Uterus (tissue), 3 donors: ENCODE measurements at regions not wholly inside any gene's neighbourhood (a gene's known extent, or its start where the extent isn't known, plus 50 kb on each side); places are given as distances from the start of the nearest gene placed in this dataset.
A peak's percentile ranks its signal among the peaks of the same experiment; 100 is the strongest.

Experiments
- DNase-seq, 2 donors: peaks; one replicate each; pipeline ENCODE4 v3.0.0-alpha.2; 2019 to 2020
- H3K27ac ChIP-seq, 2 donors: fragments of 200-600 bp; sonication (generic); 1 replicate in 1 of 2; 2 replicates in 1 of 2; pipeline ENCODE4 v1.5.1; 2016 to 2018
- H3K27me3 ChIP-seq, 2 donors: fragments of 200-600 bp; sonication (generic); one replicate each; pipeline ENCODE4 v1.5.1; 2018 to 2019; ENCODE audit warnings: control low read depth in 1 of 2
- H3K36me3 ChIP-seq, 2 donors: fragments of 200-600 bp; sonication (generic); one replicate each; pipeline ENCODE4 v1.5.1; 2019; ENCODE audit warnings: control low read depth in 1 of 2
- H3K4me1 ChIP-seq, 2 donors: fragments of 200-600 bp; sonication (generic); one replicate each; pipeline ENCODE4 v1.5.1; 2018 to 2019; ENCODE audit warnings: control low read depth in 1 of 2
- H3K4me3 ChIP-seq, 2 donors: fragments of 200-600 bp; sonication (generic); 1 replicate in 1 of 2; 2 replicates in 1 of 2; pipeline ENCODE4 v1.5.1; 2018 to 2019; ENCODE audit warnings: mild to moderate bottlenecking in 1 of 2
- H3K9me3 ChIP-seq, 2 donors: fragments of 200-600 bp; sonication (generic); one replicate each; pipeline ENCODE4 v1.5.1; 2019; ENCODE audit warnings: control low read depth in 1 of 2
- POLR2A ChIP-seq, 2 donors: fragments of 450-650 bp; IDR thresholded peaks; one replicate each; pipeline ENCODE4 v1.6.1; 2016; ENCODE audit warnings: antibody characterized with exemption in 2 of 2, mild to moderate bottlenecking in 1 of 2, moderate library complexity in 1 of 2
- intact Hi-C: fragments of 100-400 bp; cut with DNase I; formaldehyde crosslinking; loops from one replicate; pipeline ENCODE4 v1.15.1; 2023; ENCODE audit warnings: low total_unique reads
- TF ChIP-seq, protein P1 (sequence below), 4 experiments: fragments of 200-600 bp in 2 of 4; fragments of 450-650 bp in 2 of 4; sonication (generic) in 2 of 4; IDR thresholded peaks; one replicate each; pipeline ENCODE4 v1.5.1; 2016 to 2019; ENCODE audit warnings: antibody characterized with exemption in 4 of 4, mild to moderate bottlenecking in 2 of 4, moderate library complexity in 1 of 4
- donor health status: DM: yes; HTN: yes; CAD: no.

DNA sequence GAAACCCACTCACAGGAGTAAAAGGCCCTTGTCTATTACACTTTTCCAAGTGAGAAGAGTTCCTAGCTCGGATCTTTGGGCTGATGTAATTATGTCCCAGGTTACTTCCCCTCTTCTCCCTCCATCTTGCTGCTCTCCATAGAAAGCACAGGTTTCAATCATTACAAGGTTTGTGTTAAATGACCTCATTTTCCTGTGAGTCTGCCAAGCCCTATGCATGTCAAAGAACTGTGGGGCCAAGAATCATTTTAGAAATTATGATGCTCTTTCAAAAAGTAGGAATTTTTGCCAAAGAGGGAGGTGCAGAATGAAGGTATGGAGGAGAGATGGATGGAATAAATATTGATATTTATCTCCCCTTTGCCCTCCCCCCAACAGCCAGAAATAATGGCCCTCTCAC is 129.3 kb upstream of the TPM1 start:
- intact Hi-C loops: no loop called here
- no peak overlapping the region for H3K4me3 ChIP-seq
- no peak for TF ChIP-seq POLR2A (IDR thresholded peaks at IDR 0.05)
- TF ChIP-seq, protein P1, sequence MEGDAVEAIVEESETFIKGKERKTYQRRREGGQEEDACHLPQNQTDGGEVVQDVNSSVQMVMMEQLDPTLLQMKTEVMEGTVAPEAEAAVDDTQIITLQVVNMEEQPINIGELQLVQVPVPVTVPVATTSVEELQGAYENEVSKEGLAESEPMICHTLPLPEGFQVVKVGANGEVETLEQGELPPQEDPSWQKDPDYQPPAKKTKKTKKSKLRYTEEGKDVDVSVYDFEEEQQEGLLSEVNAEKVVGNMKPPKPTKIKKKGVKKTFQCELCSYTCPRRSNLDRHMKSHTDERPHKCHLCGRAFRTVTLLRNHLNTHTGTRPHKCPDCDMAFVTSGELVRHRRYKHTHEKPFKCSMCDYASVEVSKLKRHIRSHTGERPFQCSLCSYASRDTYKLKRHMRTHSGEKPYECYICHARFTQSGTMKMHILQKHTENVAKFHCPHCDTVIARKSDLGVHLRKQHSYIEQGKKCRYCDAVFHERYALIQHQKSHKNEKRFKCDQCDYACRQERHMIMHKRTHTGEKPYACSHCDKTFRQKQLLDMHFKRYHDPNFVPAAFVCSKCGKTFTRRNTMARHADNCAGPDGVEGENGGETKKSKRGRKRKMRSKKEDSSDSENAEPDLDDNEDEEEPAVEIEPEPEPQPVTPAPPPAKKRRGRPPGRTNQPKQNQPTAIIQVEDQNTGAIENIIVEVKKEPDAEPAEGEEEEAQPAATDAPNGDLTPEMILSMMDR (IDR thresholded peaks at IDR 0.05): no peak
- H3K4me1 ChIP-seq: no peaks in the 10 kb centered on the region
- H3K27me3 ChIP-seq: no peaks in the 10 kb centered on the region
- no peaks in the 10 kb centered on the region for H3K36me3 ChIP-seq
- peak overlapping the region in 1 of 2 donors; percentile 7 for H3K27ac ChIP-seq
- DNase-seq: no peak
- no peaks in the 10 kb centered on the region for H3K9me3 ChIP-seq

DNA sequence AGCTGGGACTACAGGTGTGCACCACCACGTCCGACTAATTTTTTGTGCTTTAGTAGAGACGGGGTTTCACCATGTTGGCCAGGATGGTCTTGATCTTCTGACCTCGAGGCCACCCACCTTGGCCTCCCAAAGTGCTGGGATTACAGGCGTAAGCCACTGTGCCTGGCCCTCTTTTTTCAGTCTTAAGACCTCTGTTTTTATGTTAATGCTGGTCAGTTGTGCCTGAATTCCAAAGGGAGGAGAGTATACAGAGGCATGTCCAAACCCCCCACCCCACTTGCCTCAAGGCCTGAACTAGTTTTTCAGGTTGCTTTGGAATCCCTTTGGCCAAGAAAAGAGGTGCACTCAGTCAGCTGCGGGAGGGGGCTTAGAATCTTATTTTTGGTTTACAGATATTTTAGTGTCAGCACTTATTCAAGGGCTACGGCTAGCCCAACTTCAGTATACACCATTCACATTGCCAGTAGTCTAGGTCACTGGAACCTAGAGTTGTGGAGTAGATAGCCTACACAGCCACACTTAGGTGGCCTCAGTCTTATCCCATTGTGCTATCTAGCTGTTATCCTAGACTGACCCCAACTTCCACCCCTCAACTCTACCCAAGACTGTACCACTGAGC is 128.0 kb upstream of the TPM1 start:
- Histone ChIP-seq H3K27me3 (no peaks in the 10 kb centered on the region), H3K9me3 (no peaks in the 10 kb centered on the region), H3K36me3 (no peaks in the 10 kb centered on the region), H3K4me3 (no peak overlapping the region), H3K27ac (no peak overlapping the region), H3K4me1 (no peaks in the 10 kb centered on the region)
- intact Hi-C loops: no loop called here
- DNase-seq: no peak
- TF ChIP-seq, protein P1 (IDR thresholded peaks at IDR 0.05): no peak

GRCh38 chr15:62920682-62921502 is 121.7 kb upstream of the TPM1 start:
- H3K9me3 ChIP-seq: no peaks in the 10 kb centered on the region
- DNase-seq: peak; percentile 29 to 63
- no peaks in the 10 kb centered on the region for H3K4me1 ChIP-seq
- intact Hi-C loops: no loop called here
- H3K36me3 ChIP-seq: no peaks in the 10 kb centered on the region
- TF ChIP-seq, protein P1 (IDR thresholded peaks at IDR 0.05): no peak
- TF ChIP-seq POLR2A (IDR thresholded peaks at IDR 0.05): no peak
- peak overlapping the region; percentile 16 to 41 for H3K27ac ChIP-seq
- no peaks in the 10 kb centered on the region for H3K27me3 ChIP-seq
- no peak overlapping the region for H3K4me3 ChIP-seq

DNA sequence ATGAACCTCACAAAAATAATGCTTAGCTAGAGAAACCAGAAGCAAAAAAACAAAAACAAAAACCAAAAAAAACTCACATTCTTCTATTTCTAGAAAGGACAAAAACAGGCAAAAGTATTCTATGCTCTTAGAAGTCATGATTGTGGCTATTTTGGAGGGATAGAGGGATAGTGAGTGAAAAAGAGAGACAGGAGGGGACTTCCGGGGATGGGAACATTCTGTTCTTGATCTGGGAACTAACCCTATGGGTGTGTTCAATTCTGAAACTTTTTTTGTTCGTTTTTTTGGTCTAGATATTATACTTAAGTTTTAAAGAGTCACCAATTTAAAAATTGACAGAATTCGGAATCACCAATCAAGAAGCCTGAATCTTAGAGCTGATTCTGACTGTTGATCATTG is 120.0 kb upstream of the TPM1 start:
- Histone ChIP-seq H3K9me3 (no peaks in the 10 kb centered on the region), H3K4me1 (no peaks in the 10 kb centered on the region), H3K27ac (no peak overlapping the region), H3K4me3 (no peak overlapping the region), H3K36me3 (no peaks in the 10 kb centered on the region), H3K27me3 (no peaks in the 10 kb centered on the region)
- intact Hi-C loops: no loop called here
- TF ChIP-seq, protein P1 (IDR thresholded peaks at IDR 0.05): no peak
- TF ChIP-seq POLR2A (IDR thresholded peaks at IDR 0.05): no peak
- no peak for DNase-seq

DNA sequence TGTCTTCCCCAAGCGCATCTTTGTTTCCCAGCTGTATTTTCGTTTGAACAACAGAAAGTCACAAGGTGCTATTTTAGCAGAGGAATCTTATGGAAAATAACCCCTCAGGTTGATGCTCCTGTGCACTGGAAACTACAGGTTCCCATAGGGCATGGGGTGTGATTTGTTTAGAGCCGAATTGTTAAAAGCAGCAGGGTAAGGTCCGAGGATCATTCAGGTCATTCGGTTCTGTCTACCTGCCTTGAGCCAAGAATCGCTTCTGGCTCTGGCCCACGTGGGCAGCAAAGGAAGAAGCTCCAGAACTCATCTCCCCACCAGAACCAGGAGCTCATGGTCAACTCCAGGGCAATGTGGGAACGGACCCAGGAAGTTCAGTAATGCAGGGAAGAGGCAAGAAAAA is 116.7 kb upstream of the TPM1 start:
- Histone ChIP-seq H3K36me3 (no peaks in the 10 kb centered on the region), H3K27ac (no peak overlapping the region), H3K27me3 (no peaks in the 10 kb centered on the region), H3K4me1 (no peaks in the 10 kb centered on the region), H3K4me3 (no peak overlapping the region), H3K9me3 (no peaks in the 10 kb centered on the region)
- TF ChIP-seq, protein P1 (IDR thresholded peaks at IDR 0.05): no peak
- TF ChIP-seq POLR2A (IDR thresholded peaks at IDR 0.05): no peak
- intact Hi-C loops: no loop called here
- DNase-seq: no peak
